BE2C (cell line): ENCODE measurements at regions not wholly inside any gene's neighbourhood (a gene's known extent, or its start where the extent isn't known, plus 50 kb on each side); places are given as distances from the start of the nearest gene placed in this dataset.

Experiments
- DNase-seq: peaks from one replicate; pipeline ENCODE4 v3.0.0-alpha.2; 2020
- H3K27me3 ChIP-seq: fragments of 250-450 bp; sonication (Bioruptor Pico); 2 replicates; pipeline ENCODE4 v1.5.1; 2020; ENCODE audit warnings: mild to moderate bottlenecking
- H3K36me3 ChIP-seq: fragments of 250-450 bp; sonication (Bioruptor Pico); 2 replicates; pipeline ENCODE4 v1.5.1; 2020; ENCODE audit warnings: mild to moderate bottlenecking
- H3K4me1 ChIP-seq: fragments of 250-450 bp; sonication (Bioruptor Pico); 2 replicates; pipeline ENCODE4 v1.5.1; 2020
- H3K4me3 ChIP-seq: 2 replicates; pipeline ENCODE4 v1.5.1; 2011; ENCODE audit warnings: low read depth, low read length
- H3K9me3 ChIP-seq: fragments of 250-450 bp; sonication (Bioruptor Pico); 2 replicates; pipeline ENCODE4 v1.5.1; 2020
- TF ChIP-seq, protein P1 (sequence below): IDR thresholded peaks from 2 replicates; pipeline ENCODE4 v1.5.1; 2012; ENCODE audit warnings: mild to moderate bottlenecking, low read depth, low read length

DNA sequence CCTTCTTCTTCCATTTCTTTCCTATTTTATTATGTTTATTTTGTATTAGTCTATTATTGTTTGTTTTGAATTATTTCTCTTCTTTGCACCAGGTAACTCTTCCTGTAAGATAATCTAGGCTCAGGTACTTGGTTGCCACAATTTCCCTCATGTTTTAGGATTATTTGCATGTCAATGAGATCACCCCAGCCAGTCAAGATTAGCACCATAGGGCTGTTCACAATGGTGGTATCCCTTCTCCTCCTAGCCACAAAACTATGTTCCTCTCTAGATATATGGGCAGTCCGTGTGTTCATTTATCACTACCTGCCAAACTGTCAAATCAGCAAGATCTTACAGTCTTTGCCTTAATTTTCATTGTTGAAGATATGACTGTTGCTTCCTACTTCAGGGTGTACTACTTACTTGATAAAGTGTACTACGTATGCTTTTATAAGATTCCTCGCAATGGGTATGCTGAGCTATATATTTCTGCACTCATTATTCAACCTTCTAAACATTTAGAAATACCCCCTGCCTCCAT, 1536.2 kb downstream of the PLA2G4A start:
- no peaks in the 10 kb centered on the region for H3K36me3 ChIP-seq
- no peak for DNase-seq
- peaks cover 20% of the 10 kb centered on the region for H3K4me1 ChIP-seq
- TF ChIP-seq, protein P1, sequence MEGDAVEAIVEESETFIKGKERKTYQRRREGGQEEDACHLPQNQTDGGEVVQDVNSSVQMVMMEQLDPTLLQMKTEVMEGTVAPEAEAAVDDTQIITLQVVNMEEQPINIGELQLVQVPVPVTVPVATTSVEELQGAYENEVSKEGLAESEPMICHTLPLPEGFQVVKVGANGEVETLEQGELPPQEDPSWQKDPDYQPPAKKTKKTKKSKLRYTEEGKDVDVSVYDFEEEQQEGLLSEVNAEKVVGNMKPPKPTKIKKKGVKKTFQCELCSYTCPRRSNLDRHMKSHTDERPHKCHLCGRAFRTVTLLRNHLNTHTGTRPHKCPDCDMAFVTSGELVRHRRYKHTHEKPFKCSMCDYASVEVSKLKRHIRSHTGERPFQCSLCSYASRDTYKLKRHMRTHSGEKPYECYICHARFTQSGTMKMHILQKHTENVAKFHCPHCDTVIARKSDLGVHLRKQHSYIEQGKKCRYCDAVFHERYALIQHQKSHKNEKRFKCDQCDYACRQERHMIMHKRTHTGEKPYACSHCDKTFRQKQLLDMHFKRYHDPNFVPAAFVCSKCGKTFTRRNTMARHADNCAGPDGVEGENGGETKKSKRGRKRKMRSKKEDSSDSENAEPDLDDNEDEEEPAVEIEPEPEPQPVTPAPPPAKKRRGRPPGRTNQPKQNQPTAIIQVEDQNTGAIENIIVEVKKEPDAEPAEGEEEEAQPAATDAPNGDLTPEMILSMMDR, result no peak
- no peaks in the 10 kb centered on the region for H3K9me3 ChIP-seq
- H3K4me3 ChIP-seq, result no peak overlapping the region
- H3K27me3 ChIP-seq, result no peaks in the 10 kb centered on the region

DNA sequence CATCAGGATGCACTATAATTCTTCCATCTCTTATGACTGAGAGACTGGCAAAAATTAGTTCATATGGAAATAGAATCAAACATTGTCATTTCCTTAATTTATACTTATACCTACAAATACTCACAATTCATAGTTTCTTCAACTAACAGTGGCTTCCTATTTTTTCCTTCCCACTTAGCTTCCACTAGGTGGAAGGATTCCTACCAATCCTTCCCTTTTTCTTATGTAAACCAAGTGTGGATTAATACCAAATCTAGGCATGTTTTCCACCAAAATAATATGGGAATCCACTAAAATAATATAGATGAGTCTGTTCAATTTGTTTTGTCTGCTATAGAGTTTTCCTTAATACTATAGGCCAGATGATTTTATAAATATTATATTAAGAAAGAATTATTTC, 1537.1 kb downstream of the PLA2G4A start:
- no peaks in the 10 kb centered on the region for H3K9me3 ChIP-seq
- H3K36me3 ChIP-seq, result no peaks in the 10 kb centered on the region
- no peak overlapping the region for H3K4me3 ChIP-seq
- H3K4me1 ChIP-seq, result peaks cover 26% of the 10 kb centered on the region
- TF ChIP-seq, protein P1, result peak; percentile 35
- no peaks in the 10 kb centered on the region for H3K27me3 ChIP-seq
- DNase-seq, result no peak

- H3K9me3 ChIP-seq, result no peaks in the 10 kb centered on the region
- TF ChIP-seq, protein P1, result no peak
These were observed 1538.9 kb downstream of the PLA2G4A start for GRCh38 chr1:188367661-188368060.

DNA sequence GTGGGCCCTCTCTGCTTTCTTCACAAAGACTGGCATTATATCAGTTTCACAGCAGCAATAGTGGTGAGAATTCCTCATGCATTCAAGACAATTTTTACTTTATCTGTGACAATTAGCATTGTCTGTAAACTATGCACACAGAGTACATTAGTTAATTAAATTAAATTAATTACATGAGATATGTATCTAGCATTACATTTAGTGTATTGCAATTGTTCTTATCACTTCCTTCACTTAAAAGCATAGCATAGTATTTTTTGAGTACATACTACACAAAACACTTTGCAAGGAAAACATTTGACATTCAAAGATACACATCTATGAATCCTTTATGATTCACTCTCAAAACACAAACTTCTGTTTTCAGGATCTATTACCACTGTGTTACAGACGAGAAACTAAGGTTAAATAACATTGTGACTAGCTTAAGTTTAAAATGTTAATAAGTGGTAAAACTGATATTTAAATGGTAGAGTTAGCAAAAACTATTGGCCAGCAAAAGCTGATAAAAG, 1542.6 kb downstream of the PLA2G4A start:
- Histone ChIP-seq H3K4me1 (peaks cover 35% of the 10 kb centered on the region), H3K27me3 (no peaks in the 10 kb centered on the region)
- TF ChIP-seq, protein P1, result no peak

More at GRCh38 chr1:188367661-188368060, 1538.9 kb downstream of the PLA2G4A start:
- DNase-seq, result no peak
- no peaks in the 10 kb centered on the region for H3K27me3 ChIP-seq
- peaks cover 35% of the 10 kb centered on the region for H3K4me1 ChIP-seq
- H3K36me3 ChIP-seq, result no peaks in the 10 kb centered on the region
- H3K4me3 ChIP-seq, result no peak overlapping the region

GRCh38 chr1:188372821-188373220, 1544.1 kb downstream of the PLA2G4A start:
- DNase-seq, result no peak
- no peak overlapping the region for H3K4me3 ChIP-seq
- H3K27me3 ChIP-seq, result no peaks in the 10 kb centered on the region
- no peaks in the 10 kb centered on the region for H3K36me3 ChIP-seq
- no peaks in the 10 kb centered on the region for H3K9me3 ChIP-seq
- TF ChIP-seq, protein P1, result no peak
- peaks cover 29% of the 10 kb centered on the region for H3K4me1 ChIP-seq

More for the DNA sequence above, 1542.6 kb downstream of the PLA2G4A start:
- no peak for DNase-seq
- H3K4me3 ChIP-seq, result 0 out of 2 replicates have a peak overlapping the region, but pooled peaks have one; percentile 3
- H3K9me3 ChIP-seq, result no peaks in the 10 kb centered on the region
- H3K36me3 ChIP-seq, result no peaks in the 10 kb centered on the region

DNA sequence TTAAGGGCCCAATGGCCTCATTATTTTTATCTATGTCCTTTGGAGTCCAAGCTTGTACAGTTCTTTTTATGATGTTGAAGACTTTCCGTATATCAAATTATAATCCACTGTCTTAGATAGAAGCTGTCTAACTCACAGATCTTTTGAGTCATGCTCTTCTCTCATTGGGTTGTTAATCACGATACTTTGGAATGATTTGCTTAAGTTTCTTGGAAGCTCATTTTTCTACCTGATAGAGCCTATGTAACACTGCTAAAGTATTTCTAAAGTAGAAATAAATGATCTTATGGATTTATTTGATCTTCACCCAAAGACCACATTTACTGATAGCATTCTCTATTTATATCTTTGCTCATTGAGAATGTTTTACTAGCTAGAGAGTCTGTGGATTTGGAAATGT, 1554.1 kb downstream of the PLA2G4A start:
- Histone ChIP-seq H3K4me3 (no peak overlapping the region), H3K27me3 (no peaks in the 10 kb centered on the region), H3K9me3 (no peaks in the 10 kb centered on the region; the same call in 1 of the 2 replicates), H3K36me3 (no peaks in the 10 kb centered on the region), H3K4me1 (peaks cover 4% of the 10 kb centered on the region; the same call in 1 of the 2 replicates)
- TF ChIP-seq, protein P1, result no peak
- DNase-seq, result no peak
